ENCODE measurements at regions not wholly inside any gene's neighbourhood (a gene's known extent, or its start where the extent isn't known, plus 50 kb on each side); places are given as distances from the start of the nearest gene placed in this dataset.
A peak's percentile ranks its signal among the peaks of the same experiment; 100 is the strongest.

DNA sequence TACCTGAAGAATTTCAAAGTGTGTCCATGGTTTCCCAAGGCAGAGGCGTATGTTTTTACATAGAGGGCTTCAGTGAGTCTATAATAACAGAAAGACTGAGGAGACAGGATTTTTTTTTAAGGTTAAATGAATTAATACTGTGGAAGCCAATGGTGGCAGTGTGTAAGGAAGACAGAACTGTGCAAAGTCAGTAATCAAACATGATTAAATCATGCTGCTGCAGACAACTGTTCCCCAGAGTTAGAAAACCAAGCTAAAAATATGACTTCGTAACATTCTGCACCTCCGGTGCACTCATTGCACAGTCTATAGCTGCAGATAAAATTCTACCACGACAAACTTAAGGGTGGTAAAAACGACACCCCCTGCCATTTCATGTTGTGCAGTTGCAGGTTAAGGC lies 309.6 kb upstream of the TRIB2 start:
- Histone ChIP-seq H3K4me2 (ENCODE audit: control insufficient read depth, extremely low read depth, insufficient read depth, low read depth, low read length) (no peak overlapping the region), H3K9me1 (ENCODE audit: control insufficient read depth, extremely low read depth, insufficient read depth, low read length) (no peaks in the 10 kb centered on the region), H3K27ac (ENCODE audit: control insufficient read depth, insufficient read depth, low read length) (no peak overlapping the region), H4K20me1 (ENCODE audit: control insufficient read depth, extremely low read depth, insufficient read depth, low read length) (no peaks in the 10 kb centered on the region), H3K79me2 (ENCODE audit: control insufficient read depth, insufficient read depth, low read length) (no peaks in the 10 kb centered on the region), H3K27me3 (ENCODE audit: control insufficient read depth, extremely low read depth, insufficient read depth, low read length) (no peaks in the 10 kb centered on the region), H3K4me3 (ENCODE audit: control insufficient read depth in 2 of 3, extremely low read depth in 1 of 3, insufficient read depth in 2 of 3, low read depth in 1 of 3, low read length in 3 of 3) (no peak overlapping the region), H3K9ac (ENCODE audit: control insufficient read depth, extremely low read depth, insufficient read depth, low read length) (no peak overlapping the region), H2AFZ (ENCODE audit: control insufficient read depth, low read length) (no peak overlapping the region), H3K9me3 (ENCODE audit: control insufficient read depth, low read depth, low read length) (no peaks in the 10 kb centered on the region), H3K4me1 (ENCODE audit: control insufficient read depth, extremely low read depth, insufficient read depth, low read length) (no peaks in the 10 kb centered on the region), H3K36me3 (ENCODE audit: control insufficient read depth in 2 of 2, extremely low read depth in 1 of 2, insufficient read depth in 2 of 2, low read length in 2 of 2) (no peaks in the 10 kb centered on the region)
- FAIRE-seq (no peak), DNase-seq (ENCODE audit: low read depth, low spot score) (no peak)
- dilution Hi-C loops (cut with MboI; ENCODE audit: extremely low pct_ligation_motif_present, low sequenced_read_pairs), result no loop called here
- TF ChIP-seq, protein P1, sequence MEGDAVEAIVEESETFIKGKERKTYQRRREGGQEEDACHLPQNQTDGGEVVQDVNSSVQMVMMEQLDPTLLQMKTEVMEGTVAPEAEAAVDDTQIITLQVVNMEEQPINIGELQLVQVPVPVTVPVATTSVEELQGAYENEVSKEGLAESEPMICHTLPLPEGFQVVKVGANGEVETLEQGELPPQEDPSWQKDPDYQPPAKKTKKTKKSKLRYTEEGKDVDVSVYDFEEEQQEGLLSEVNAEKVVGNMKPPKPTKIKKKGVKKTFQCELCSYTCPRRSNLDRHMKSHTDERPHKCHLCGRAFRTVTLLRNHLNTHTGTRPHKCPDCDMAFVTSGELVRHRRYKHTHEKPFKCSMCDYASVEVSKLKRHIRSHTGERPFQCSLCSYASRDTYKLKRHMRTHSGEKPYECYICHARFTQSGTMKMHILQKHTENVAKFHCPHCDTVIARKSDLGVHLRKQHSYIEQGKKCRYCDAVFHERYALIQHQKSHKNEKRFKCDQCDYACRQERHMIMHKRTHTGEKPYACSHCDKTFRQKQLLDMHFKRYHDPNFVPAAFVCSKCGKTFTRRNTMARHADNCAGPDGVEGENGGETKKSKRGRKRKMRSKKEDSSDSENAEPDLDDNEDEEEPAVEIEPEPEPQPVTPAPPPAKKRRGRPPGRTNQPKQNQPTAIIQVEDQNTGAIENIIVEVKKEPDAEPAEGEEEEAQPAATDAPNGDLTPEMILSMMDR (optimal IDR thresholded peaks at IDR 0.05 in 1 of 3, IDR thresholded peaks at IDR 0.05 in 1 of 3, conservative IDR thresholded peaks at IDR 0.05 in 1 of 3; ENCODE audit: extremely low read depth in 1 of 3, insufficient read depth in 2 of 3, low read length in 3 of 3), result no peak
- no peak for TF ChIP-seq EZH2 (IDR thresholded peaks at IDR 0.05; ENCODE audit: low read length)

DNA sequence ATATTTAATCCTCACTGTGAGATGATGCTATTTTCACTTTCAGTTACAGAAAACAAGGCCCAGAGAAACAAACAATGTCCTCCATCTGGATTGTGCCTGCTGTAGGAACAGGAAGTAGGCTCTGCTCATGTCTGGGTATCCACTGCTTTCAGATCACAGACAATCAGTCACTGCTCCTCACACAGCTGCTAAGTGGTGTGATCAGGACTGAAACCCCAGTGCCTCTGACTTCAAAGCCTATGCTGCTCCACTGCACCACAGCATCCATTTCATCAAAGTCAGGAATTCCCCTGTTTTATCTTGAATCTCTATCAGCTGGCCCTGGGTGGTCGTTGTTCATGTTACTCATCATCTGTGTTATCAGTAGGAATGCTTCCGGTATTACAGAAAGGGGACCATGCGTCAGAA lies 303.8 kb upstream of the TRIB2 start:
- H3K9me1 ChIP-seq (ENCODE audit: control insufficient read depth, extremely low read depth, insufficient read depth, low read length), result no peaks in the 10 kb centered on the region
- FAIRE-seq (no peak), DNase-seq (ENCODE audit: low read depth, low spot score) (no peak)
- no peaks in the 10 kb centered on the region for H3K27me3 ChIP-seq (ENCODE audit: control insufficient read depth, extremely low read depth, insufficient read depth, low read length)
- no peaks in the 10 kb centered on the region for H3K36me3 ChIP-seq (ENCODE audit: control insufficient read depth in 2 of 2, extremely low read depth in 1 of 2, insufficient read depth in 2 of 2, low read length in 2 of 2)
- no peak overlapping the region for H3K4me3 ChIP-seq (ENCODE audit: control insufficient read depth in 2 of 3, extremely low read depth in 1 of 3, insufficient read depth in 2 of 3, low read depth in 1 of 3, low read length in 3 of 3)
- H3K4me2 ChIP-seq (ENCODE audit: control insufficient read depth, extremely low read depth, insufficient read depth, low read depth, low read length), result no peak overlapping the region
- TF ChIP-seq EZH2 (IDR thresholded peaks at IDR 0.05; ENCODE audit: low read length), result no peak
- TF ChIP-seq, protein P1 (optimal IDR thresholded peaks at IDR 0.05 in 1 of 3, IDR thresholded peaks at IDR 0.05 in 1 of 3, conservative IDR thresholded peaks at IDR 0.05 in 1 of 3; ENCODE audit: extremely low read depth in 1 of 3, insufficient read depth in 2 of 3, low read length in 3 of 3), result no peak
- H3K4me1 ChIP-seq (ENCODE audit: control insufficient read depth, extremely low read depth, insufficient read depth, low read length), result no peaks in the 10 kb centered on the region
- no peak overlapping the region for H3K27ac ChIP-seq (ENCODE audit: control insufficient read depth, insufficient read depth, low read length)
- no peak overlapping the region for H3K9ac ChIP-seq (ENCODE audit: control insufficient read depth, extremely low read depth, insufficient read depth, low read length)
- H2AFZ ChIP-seq (ENCODE audit: control insufficient read depth, low read length), result peak overlapping the region; percentile 4
- H3K9me3 ChIP-seq (ENCODE audit: control insufficient read depth, low read depth, low read length), result no peaks in the 10 kb centered on the region
- dilution Hi-C loops (cut with MboI; ENCODE audit: extremely low pct_ligation_motif_present, low sequenced_read_pairs), result no loop called here
- no peaks in the 10 kb centered on the region for H3K79me2 ChIP-seq (ENCODE audit: control insufficient read depth, insufficient read depth, low read length)
- no peaks in the 10 kb centered on the region for H4K20me1 ChIP-seq (ENCODE audit: control insufficient read depth, extremely low read depth, insufficient read depth, low read length)
